ENCODE measurements at regions not wholly inside any gene's neighbourhood (a gene's known extent, or its start where the extent isn't known, plus 50 kb on each side); places are given as distances from the start of the nearest gene placed in this dataset.

- TF ChIP-seq, protein P1, sequence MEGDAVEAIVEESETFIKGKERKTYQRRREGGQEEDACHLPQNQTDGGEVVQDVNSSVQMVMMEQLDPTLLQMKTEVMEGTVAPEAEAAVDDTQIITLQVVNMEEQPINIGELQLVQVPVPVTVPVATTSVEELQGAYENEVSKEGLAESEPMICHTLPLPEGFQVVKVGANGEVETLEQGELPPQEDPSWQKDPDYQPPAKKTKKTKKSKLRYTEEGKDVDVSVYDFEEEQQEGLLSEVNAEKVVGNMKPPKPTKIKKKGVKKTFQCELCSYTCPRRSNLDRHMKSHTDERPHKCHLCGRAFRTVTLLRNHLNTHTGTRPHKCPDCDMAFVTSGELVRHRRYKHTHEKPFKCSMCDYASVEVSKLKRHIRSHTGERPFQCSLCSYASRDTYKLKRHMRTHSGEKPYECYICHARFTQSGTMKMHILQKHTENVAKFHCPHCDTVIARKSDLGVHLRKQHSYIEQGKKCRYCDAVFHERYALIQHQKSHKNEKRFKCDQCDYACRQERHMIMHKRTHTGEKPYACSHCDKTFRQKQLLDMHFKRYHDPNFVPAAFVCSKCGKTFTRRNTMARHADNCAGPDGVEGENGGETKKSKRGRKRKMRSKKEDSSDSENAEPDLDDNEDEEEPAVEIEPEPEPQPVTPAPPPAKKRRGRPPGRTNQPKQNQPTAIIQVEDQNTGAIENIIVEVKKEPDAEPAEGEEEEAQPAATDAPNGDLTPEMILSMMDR (IDR thresholded peaks at IDR 0.05; ENCODE audit: insufficient read depth, low read length) = no peak
- no peak for TF ChIP-seq REST (IDR thresholded peaks at IDR 0.05; ENCODE audit: insufficient replicate concordance, low read depth)
Measured at GRCh38 chr6:165883851-165884640, 221.0 kb upstream of the PDE10A start.

Measured in HL-60 (cell line).